HuH-7 (cell line): ENCODE measurements at regions not wholly inside any gene's neighbourhood (a gene's known extent, or its start where the extent isn't known, plus 50 kb on each side); places are given as distances from the start of the nearest gene placed in this dataset.

ENCODE experiments used
- DNase-seq: peaks from one replicate; pipeline ENCODE4 v3.0.0; 2011; ENCODE audit warnings: low spot score

DNA sequence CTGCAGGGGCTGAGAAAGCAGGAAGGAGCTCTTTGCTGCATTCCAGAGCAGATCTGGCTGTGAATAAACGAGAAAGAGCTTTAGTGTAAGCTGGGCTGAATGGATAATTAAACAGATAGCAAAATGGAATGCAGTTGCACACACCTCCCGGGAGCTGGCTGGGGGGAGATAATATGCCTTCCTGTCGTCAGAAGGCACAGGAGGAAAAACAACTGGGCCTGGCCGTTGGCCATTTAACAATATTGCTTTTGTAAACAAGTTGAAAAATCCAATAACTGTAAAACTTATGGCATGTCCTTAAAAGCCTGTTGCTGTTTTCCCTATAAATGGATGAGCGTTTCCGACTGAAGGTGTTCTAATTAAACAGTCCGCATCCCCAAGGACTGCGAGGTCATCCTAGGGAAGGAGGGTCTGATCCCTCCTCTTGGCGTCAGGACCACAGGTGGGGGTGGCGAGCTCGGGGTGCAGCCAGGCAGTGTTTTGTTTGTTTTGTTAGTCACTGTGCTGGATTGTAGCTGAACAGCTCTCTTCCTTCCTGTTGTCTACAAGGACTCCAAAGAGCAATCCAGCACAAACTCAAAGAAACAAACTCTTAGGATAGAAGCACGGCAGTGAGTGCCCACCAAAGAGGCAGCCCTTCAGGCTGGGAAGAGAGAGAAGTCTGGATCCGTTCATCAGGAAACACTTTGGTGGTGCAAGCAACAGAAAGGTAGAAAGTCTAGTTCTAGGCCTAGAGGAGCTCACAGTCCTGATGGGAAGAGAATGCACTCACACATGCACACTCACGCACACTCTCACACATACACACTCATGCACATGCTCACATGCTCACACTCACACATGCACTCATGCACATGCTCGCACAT, 133.4 kb upstream of the SMAD3 start:
- peak; percentile 75 for DNase-seq

DNA sequence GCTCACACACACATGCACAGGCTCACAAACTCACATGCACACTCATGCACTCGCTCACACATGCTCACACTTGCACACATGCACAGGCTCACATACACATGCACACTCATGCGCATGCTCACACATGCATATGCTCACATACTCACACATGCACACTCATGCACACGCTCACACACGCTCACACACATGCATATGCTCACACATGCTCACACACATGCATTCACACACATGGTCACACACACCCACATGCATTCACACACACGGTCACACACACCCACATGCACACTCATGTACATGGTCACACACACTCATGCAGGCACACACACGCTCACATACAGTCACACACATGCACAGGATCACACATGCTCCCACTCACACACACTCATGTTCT, 132.8 kb upstream of the SMAD3 start:
- DNase-seq: no peak

DNA sequence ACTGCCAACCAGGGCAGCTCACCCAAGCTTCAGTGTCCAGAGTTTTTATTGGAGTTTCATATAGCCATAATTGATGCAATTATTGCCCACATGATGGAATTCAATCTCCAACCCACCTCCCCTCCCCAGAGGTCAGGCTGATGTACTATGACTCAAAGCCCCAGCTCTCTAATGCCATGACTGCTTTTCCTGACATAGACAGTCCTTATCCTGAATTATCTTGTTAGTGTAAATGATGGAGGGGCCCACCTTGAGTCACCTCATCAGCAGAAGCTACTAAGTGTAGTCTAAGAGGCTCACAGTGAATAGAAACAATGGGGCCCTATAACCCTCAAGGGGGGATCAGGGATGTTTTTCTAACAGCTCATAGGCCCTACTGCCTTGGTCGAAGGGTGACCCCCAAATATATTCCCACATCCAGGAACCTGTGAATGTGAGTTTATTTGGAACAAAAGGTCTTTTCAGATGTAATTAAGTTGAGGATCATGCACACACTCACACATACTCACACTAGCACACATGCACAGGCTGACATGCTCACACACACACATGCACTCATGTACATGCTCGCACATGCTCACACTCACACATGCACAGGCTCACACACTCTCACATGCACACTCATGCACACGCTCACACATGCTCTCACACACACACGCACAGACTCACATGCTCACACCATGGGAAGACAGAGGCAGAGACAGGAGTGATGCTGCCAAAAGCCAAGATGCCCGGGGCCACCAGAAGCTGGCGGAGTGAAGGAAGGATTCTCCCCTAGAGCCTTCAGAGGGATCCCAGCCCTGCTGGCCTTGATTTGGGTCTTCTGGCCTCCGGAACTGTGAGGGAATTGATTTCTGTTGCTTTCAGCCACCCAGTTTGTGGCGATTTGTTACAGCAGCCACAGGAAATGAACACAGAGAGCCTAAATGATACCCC, 131.2 kb upstream of the SMAD3 start:
- DNase-seq: no peak

DNA sequence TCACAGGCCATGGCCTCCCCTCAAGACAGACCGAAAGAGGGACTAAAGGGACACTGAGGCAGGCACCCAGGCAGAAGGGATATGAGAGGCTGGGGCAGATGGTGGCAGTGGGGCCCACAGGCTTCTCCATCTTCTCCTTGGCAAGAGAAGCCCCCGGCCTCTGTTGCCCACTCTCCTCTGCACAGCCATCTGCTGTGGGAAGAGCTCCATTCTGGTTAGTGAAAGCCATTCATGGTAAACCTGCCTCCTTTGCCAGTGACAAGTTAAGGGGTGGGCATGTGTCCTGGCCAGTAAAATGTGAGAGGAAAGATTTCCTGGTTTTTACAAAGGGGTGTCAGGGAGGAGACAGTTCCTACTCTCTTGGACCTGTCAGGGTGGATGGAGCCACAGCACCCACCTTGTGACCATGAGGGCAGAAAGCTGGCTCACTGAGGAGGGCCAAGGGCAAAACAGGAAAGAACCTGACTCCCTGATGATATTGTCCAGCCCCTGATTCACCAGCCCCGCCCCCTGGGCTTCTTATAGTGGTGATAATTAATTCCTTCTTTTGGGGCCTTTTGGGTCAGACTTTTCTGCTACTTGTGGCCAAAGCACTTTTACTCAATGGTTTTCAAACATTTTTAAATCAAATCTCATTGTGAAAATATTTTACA, 130.4 kb upstream of the SMAD3 start:
- DNase-seq: no peak

DNA sequence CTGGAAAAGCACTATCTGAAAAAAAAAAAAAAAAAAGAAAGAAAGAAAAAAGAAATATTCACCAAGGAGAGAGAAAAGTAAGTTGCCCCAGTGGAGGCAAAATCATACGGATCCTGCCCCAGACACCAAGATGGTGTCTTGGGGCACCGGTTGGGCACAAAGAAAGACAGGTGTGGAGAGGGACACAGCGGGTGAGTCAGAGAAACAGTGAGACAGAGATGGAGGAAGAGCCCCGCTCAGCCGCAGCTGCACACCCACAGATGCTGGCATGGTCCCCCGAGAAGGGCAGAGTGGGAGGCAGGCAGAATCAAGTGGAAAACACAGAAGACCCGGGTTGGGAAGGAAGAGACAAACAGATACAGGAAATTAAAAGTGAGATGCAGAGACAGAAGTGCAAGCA, 129.7 kb upstream of the SMAD3 start:
- DNase-seq: no peak

DNA sequence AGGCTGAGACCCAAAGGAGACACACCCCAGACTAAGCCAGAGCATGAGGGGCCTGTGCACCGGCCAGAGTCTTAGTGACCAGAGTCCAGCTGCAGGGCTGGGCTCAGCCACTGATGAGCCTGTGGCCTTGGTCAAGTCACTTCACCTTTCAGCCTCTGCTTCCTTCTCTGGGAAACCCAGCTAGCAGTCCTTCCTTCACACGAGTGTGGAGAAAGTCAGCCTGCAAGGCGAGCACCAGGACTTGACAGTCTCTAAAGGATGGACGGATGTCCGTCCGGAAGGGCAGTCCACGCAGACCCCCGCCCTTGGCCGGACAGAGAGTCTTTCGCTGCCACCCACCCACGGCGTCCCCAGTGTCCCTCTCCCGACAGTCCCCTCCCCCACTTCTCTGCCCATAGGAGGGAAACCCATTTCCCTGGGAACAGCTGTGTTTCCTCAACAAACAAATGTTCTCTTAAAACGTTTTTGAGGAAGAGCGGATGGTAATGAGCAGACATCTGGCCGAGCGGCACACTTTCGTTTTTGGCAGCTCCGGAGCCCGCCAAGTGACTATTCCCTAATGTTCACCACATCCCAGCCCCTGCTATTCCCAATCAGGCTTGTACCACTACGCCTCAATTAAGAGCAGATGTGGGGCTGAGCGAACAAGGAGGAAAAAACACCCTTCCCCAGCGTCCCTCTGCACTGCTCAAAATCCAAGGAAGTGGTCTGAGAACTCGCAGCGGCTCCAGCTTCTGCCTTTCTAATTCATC, 129.1 kb upstream of the SMAD3 start:
- no peak for DNase-seq

DNA sequence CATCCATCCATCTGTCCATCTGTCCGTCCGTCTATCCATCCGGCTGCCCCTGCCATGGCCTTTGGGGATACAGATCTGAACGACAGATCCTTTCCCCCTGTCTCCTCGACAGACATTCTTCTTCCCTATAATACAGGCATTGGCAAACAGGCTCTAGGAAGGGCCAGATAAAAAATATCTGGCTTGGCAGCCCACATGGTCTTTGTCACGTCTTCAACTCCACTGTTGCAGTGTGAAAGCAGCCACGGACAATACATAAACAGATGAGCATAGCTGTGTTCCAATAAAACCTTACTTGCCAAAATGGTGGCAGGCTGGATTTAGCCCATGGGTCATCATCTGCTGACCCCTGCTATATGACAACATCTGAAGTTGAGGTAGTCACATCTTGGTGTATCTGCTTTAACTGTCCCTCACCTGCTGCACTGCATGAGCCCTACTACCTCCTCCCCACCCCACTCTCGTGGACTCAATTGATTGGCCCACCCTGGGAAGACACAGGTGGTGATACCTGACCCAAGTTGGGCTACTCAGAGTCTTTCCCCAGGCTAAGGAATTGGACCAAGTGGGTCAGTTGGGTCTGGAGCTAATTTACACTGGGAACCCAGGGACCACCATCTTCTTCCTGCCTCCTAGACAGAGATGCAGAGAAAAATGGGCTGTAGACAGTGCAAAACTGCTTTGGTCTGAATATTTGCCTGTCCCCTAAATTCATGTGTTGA, 128.4 kb upstream of the SMAD3 start:
- DNase-seq: no peak

DNA sequence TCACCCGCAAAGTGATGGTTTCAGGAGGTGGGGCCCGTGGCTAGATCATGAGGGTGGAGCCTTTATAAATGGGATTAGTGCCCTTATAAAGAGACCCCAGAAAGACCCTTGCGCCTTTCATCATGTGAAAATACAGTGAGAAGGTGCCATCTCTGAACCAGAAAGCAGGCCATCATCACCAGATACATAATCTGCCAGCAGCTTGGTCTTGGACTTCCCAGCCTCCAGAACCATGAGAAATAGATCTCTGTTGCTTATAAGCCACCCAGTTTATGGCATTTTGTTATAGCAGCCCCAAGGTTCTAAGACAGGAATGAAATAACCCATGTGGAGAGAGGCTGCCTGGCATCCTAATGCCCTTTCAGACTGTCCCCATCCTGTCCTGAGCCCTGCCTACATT, 127.8 kb upstream of the SMAD3 start:
- no peak for DNase-seq

DNA sequence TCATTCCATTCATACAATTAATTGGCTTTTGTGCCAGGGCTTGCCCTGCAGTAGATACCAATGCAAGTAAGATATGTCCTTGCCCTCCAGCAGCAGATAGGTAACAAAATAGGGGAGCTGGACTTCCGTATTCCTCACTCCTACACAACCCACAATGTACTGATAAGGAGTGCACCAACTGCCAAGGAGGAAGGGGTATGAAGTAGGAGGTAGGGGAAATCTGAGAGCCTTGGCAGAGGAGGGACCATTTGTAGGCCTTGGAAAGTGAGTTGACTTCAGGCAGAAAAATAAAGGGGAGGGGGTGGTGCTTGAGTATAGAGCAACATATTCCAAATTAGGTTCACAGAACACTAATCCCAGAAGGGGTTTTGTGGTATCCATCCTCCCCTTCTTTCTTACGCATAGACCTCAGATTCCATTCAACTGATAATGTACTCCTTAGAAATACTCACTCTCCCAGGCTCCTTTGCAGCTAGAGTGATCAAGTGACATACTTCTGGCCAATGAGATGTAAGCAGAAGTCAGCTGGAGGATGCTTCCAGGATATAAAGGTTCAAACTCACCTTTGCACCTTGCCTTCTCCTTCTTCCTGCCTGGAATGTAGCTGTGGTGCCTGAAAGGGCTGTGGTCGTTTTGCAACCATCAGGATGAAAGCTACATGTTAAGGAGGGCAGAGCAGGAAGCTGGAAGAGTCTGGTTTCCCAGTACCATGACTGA, 127.1 kb upstream of the SMAD3 start:
- DNase-seq: no peak

DNA sequence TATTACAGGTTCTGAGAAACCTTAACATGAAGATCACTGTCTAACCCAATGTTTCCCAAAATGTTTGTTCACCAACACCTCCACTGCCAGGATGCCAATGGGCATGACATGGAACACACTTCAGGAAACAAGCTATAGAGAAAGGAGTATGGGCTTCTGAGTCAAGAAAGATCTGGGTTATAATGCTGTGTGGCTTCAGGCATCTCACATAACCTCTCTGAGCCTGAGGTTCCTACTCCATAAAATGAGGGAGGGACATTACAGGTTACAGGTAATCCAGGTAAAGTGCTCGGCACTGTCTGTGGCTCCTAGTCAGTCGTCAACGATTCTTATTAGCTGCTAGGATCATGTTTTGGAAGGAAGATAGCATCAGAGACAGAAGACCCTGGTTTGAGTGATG, 126.4 kb upstream of the SMAD3 start:
- no peak for DNase-seq

DNA sequence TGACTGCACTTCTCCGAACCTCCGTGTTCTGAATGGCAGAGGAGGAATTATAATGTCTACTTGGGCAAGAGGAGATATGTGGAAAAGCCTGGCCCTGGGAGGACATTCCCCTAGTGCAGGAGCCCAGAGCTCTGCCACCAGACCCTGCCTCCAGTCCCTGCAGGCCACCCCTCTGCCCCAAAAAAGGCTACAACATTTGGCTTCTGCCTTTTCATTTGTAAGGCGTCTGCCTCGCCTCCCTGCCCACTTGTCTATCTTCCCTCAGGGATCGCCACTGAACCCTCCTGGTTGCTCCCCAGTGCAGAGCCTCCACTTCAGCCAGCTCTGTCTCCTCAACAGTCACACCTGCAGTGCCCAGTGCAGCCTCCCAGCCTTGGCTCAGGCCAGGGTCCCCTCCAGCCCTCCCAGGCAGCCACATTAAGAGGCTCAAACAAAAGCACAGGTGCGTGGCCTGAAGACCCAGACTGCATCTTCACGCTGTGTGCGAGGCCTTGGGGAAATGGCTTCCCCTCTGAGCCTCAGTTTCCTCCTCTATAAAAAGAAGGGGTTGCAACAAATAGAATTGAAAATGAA, 125.9 kb upstream of the SMAD3 start:
- DNase-seq: no peak

DNA sequence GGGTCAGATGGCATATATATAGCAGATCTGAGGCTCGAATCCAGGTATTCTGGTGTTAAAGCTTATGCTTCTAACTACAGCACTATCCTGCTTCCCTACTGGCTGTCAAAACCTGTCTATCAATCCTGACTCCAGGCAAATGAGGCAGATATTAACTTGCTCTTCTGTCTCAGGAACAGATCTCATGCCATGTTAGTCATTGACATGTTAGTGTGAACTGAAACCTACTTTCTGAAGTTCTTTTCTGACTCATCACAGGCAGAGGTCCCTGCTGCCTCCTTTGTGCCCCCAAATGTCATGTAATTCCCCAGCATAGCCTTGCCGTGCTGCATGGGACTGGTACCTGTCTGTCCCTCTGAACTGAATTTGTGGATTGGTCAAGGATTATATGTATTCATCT, 125.0 kb upstream of the SMAD3 start:
- no peak for DNase-seq

DNA sequence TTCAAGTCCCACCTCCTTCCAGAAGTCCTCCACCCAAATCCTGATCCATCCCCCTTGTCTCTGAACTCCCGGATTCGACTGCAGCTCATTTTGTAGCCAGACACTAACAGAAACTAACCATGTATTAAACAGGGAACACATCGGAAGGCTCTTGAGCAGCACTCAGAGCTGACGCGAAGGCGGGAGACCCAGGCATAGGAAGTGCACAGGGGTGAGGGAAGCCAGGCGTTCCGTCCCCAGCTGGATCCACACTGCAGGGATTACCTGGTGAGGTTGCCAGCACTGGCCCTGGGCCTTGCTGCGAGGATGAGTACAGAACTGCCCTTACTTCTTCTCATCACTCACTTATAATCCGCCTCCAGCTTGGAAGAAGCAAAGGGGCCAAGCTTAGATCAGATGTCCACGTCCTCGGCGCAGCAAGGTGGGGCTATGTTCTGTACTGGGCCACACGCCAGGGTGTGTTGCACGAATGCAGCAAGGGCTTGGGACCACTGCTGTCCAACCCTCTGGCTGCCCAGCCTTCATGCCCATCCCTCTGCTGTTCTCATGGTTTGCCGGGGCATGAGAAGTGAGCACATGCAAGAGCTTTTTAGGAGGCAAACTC, 124.2 kb upstream of the SMAD3 start:
- DNase-seq: no peak

DNA sequence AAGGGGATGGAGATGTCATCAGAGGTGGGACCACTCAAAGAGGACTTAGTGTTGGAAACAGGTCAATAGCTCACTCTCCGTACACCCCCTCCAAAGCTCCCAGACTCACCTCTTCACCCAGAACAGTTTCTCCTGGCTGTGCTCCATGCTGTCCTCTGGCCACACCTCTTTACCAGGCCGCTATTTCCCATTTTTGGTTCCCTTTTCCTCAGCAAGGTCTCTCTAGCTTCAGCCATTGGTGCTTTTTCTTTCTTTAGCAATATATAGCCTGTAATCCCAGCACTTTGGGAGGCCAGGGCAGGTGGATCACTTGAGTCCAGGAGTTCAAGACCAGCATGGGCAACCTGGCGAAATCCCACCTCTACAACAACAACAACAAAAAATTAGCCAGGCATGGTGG, 123.6 kb upstream of the SMAD3 start:
- DNase-seq: no peak

DNA sequence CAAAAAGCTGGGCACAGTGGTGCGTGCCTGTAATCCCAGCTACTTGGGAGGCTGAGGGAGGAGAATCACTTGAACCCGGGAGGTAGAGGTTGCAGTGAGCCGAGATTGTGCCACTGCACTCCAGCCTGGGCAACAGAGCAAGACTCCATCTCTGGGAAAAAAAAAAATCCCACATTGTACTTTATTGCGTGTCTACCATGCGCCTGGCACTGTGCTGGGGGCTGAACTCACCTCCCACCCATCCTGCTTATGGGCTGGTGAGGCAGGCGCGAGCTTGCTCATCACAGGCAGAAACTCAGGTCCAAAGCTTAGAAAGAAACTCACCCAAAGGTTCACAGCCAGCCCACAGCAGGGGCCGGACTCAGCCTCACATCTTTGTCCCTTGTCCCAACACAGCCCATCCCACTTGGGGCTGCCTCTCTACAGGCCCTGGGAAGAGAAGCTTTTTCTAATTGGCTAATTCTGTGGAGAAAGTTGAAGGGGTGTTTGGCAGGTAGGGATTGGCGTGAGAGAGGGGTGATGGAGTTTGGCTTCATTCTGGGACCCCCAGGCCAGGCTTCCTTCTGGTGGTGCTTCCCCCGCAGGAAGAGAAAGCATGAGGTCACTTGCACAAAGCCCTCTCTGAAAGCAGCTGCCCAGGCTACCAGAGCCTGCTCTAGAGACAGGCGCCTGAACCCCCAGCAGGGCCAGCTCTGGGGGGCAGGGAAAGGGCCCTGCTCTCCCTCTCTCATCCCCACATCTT, 122.6 kb upstream of the SMAD3 start:
- DNase-seq: no peak

DNA sequence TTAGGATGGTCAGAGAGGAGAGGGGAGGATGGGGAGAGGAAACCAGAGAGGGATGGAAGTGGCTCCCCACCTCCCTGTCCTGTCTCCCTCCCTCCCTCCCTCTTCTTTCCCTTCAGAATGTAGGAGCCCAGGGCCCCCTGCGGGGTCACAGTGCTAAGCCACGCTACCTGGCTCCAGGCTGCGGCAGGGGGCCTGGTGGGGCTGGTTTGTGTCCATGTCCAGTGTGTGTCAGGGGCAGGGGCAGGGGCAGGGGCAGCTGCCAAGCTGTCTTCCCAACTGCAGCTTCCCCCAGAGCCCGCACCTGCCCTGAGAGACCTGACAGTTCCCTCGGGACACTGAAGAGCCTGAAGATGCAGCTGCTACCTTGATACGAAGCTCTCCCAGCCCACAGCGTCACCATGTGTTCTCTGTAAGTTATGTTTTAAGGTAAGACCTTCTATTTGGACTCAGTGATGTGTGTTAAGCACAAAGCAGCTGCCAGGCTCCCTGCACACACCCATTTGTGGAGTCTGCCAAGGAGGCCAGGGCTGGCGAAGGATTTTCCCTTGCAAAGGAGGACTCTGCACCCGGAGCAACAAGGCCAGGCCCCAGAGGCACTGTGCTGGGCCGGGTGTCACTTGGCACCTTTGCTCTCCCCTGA, 121.8 kb upstream of the SMAD3 start:
- DNase-seq: no peak

DNA sequence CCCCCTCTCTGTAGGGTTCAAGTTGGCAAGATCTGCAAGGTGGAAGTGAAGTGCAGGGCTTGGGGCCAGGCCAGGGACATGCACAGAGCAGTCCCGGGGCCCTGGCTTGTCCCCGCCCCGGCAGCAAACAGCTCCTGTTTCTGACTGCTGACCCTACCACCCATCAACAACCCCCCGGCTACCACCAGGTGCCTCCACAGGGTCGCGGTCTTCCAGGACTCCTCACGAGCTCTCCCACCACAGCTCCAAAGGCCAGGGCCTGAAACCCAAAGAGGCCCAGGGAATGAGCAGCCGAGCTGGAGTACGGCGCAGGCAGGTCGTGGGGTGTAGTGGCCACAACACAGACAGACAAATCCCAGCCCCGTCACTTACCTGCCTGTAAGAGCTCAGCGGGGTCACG, 121.3 kb upstream of the SMAD3 start:
- DNase-seq: no peak

DNA sequence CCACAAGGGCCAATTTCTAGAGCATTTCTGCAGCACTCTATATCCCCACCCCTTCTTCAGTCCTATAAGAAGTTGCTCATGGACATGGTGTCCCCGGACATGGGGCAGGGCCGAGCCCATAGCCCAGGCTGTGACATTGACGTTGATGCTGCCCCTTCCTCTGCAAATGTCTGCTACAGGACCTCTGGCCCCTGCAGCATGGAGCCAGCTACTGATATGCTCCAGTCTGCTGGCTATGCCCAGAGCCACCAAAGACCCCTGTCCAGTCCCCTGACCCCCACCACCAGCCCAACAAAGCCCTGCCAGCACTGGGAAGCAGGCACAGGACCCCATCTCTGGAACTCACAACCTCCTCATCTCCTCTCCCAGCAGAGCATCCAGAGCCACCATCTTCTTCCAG, 120.1 kb upstream of the SMAD3 start:
- no peak for DNase-seq

DNA sequence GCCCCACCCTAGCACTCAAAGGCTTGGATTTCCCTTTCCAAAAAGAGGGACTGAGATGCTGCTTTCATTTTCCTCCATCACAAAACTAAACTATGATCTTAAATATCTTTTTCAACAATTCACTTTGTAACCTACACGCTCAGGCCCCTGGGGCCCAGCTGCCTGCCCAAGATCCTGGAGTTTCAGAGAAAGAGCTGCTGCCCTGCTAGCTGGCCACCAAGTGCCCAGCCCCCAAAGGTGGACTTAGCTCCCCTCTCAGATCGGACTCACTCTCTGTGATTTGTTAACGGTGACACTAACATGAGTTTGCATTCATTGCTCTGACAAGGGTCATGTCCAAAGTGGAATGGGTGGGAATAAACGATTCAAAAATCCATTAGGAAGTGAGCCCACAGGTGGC, 119.6 kb upstream of the SMAD3 start:
- no peak for DNase-seq
